ENCODE measurements at regions not wholly inside any gene's neighbourhood (a gene's known extent, or its start where the extent isn't known, plus 50 kb on each side); places are given as distances from the start of the nearest gene placed in this dataset.

GRCh38 chr17:72259922-72260321, 139.1 kb downstream of the SOX9 start:
- no peak for DNase-seq

- no peak for DNase-seq
Observed at GRCh38 chr17:72262766-72263165, 141.9 kb downstream of the SOX9 start.

DNA sequence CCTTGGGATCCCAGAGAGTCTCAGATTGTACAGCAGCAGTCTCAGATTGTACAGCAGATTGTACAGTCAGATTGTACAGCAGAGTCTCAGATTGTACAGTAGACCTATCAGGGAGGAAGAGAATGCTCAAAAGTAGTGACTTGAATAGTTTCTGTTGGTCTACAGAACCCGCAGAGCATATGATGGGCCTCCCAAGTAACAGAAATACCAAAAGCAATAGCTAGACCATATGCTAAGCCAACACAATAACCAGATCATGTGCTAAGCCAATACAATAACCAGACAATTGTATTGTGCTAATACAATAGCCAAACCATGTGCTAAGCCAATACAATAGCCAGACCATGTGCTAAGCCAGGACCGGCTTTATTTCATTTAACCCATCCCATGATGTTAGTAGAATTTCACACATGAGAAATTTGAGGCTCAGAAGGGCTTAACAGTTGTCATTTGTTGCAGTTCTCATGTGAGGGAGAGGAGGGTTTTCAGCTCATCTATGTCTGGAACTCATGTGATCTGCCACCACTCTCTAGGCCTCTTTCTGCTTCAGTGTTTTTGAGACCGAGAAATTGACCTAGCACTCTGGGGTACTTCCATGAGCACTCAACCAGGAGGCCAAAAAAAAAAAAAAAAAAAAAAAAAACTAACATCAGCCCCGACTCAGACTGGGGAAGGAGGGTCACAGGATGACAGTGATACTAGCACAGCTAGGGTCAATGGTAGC, 144.0 kb downstream of the SOX9 start:
- no peak for DNase-seq

GRCh38 chr17:72266112-72266775, 145.4 kb downstream of the SOX9 start:
- no peak for DNase-seq

- DNase-seq = no peak
Observed at GRCh38 chr17:72267601-72268000, 146.8 kb downstream of the SOX9 start.

DNA sequence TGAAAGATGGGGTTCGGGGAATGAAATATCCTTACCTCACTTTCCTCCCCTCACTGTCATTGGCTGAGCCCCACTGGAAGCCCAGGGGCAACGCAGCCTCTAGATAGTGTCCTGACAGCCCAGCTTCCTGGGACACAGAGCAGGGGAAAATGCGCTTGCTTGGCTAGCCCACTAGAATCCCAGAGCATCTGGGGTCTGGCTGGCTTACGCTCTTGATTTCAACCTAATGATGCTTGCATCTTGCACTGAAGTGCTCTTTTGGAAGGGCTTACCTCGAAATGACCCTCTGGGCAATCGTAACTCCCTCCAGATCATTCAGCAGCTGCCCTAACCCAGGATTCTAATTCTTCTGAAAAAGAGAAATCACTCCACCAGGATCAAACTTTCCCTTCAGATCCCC, 147.6 kb downstream of the SOX9 start:
- DNase-seq = no peak

- peak in 2 of 14 donors; percentile 7 to 11 for DNase-seq
Observed at GRCh38 chr17:72270273-72270924, 149.6 kb downstream of the SOX9 start.

DNA sequence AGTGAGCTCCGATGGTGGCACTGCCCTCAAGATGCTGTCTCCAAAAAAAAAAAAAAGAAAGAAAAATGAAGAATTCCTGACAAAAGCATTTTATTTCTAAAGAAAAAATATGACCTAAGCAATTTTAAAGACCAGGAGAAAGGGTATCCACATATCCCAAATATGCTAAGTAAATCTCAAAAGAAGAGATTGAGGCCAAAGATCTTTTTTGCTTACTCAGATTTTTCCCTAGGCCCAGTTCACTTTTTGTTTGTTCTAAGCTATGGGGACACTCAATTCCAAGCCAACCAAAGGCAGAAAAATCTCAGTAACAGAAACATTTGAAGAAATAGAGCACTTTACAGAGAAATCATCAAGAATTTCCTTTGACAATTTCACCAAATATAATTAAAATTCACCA, 150.8 kb downstream of the SOX9 start:
- no peak for DNase-seq

GRCh38 chr17:72273289-72274056, 152.7 kb downstream of the SOX9 start:
- no peak for DNase-seq

DNA sequence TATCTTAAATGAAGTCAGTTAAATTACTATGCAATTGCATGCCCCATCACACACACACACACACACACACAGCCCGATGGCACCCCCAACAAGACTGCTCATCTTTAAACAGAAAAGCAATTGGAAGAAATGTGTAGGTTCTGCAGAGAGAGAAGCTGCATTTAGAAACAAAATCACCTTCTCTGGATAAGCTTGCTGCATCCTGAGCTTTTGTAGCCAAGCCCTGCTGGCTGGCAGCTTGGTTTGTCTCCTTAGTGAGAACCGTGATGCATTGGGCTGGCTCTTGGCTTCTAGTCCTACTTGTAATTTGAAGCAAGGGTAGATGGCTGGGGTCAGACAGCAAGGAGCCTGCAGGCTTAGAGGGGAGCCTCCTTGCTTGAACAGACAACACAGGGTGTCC, 153.8 kb downstream of the SOX9 start:
- DNase-seq = no peak

DNA sequence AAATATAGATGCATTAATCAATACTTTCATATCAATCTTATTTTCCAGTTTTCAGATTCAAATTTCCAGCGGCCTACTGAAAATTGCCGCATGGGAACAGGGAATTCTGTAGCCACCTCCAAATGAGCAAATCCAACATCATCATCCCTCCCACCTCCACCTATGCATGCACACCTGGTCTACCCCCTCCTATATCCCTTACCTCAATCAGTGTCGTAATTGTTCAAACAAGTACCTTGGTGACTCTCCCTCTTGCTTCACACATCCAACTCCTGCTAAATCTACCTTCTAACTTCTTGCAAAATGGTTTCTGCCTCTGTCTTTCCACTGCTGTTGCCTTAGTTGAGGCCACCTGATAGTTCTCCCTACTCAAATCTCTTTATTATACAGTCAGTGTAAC, 160.1 kb downstream of the SOX9 start:
- DNase-seq = no peak

DNA sequence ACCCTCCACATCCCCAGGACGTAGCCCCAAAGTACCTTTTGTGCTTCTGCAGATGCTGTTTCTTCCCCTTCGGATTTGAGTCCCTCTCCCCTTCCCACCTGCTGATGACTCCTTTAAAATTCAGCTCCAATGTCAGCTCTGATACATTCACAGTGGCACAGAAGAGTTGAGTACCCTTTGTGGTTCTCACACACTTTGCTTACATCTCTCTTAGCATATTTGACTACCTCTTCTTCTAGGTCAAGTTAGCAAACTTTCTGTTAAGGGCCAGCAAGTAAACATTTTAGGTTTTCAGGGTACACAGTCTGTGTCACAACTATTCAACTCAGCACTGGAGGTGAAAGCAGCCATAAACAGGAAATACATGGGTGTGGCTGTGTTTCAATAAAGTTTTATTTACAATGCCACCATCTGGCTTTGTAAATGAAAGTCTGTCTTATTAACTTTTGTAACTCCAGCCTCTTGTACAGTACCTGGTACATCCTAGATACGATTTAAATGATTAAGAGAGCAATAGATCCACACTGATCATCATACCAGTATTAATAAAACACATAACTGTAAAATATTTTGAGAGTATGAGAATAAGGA, 161.7 kb downstream of the SOX9 start:
- DNase-seq = no peak

- DNase-seq = no peak
Observed at GRCh38 chr17:72284806-72285205, 164.0 kb downstream of the SOX9 start.

- peak in 1 of 14 donors; percentile 71 for DNase-seq
Observed at GRCh38 chr17:72287586-72287985, 166.8 kb downstream of the SOX9 start.

GRCh38 chr17:72294487-72294893, 173.7 kb downstream of the SOX9 start:
- no peak for DNase-seq

- no peak for DNase-seq
Observed at GRCh38 chr17:72295916-72296315, 175.1 kb downstream of the SOX9 start.

- DNase-seq = no peak
Observed at GRCh38 chr17:72296456-72296855, 175.6 kb downstream of the SOX9 start.

- DNase-seq = no peak
Observed at GRCh38 chr17:72297326-72298115, 176.7 kb downstream of the SOX9 start.

DNA sequence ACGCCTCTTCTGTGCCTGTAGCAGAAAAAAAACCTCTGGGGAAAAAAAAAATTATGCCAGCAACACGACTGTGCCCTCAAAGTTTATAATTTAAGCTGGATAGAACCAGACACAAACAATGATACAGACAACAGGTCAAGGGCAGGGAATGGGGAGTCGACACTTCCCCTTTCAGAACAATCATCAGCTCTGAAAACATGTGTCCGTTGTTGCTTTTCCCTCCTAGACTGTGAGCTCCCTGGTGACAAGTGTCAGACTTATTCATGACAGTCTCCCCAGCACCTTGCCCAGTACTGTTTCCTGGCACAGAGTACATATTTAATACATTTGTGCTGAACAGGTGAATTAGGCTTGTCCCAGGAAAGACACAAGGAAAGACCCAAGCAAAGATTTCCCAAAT, 178.3 kb downstream of the SOX9 start:
- DNase-seq = no peak

DNA sequence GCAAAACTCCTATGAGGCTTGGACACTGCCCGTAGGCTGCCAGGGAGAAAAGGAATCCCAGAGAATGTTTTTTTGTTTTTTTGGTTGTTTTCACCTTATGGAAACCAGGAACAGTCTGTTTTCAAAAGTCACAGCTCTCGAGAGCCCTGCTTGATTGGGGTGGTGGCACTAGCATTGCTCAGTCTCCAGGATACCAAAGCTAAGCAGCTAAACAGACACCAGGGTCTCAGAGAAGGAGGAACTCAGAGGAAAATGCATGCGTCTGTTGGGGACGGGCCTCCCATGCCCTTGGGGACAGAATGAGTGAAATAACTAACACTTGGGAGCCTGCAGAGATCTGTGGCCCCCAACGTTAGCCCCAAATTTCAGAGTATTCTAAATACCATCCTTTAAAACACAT, 178.8 kb downstream of the SOX9 start:
- DNase-seq = no peak

DNA sequence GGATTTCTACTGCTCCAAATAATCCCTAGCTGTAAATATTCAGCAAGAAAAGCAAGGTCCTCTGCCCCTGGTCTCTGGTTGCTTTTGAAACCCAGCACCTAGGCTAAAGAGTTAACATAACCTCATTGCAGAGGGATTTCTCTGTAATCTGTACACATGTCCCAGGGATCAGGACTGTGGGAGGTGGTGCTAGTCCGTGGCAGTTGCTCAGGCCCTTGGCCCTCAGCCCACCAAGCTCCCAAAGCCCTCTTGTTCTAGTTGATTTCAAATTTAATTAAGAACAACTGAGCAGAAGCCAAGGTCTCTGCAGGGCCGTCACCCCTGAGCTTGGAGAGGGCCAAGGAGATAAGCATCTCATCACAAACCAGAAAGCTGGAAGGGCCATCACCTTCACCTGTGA, 181.1 kb downstream of the SOX9 start:
- DNase-seq = no peak

DNA sequence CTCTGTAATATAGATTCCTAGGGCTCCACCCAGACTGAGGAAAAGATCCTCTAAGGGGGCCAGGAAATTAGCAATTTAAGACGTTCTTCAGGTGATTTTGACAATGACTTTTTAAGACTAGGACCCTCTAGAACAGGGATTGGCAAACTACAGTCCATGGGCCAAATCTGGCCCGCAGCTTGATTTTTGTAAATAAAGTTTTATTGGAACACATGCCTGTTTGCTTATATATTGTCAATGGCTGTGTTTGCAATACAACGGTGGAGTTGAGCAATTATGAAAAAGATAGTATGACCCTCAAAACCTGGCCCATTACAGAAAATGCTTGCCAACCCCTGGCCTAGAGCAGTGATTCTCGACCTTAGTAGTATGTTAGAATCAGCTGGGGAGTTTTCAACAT, 181.9 kb downstream of the SOX9 start:
- DNase-seq = no peak

Measured in C1 segment of cervical spinal cord (tissue), 14 donors.